ENCODE measurements at regions not wholly inside any gene's neighbourhood (a gene's known extent, or its start where the extent isn't known, plus 50 kb on each side); places are given as distances from the start of the nearest gene placed in this dataset.

DNA sequence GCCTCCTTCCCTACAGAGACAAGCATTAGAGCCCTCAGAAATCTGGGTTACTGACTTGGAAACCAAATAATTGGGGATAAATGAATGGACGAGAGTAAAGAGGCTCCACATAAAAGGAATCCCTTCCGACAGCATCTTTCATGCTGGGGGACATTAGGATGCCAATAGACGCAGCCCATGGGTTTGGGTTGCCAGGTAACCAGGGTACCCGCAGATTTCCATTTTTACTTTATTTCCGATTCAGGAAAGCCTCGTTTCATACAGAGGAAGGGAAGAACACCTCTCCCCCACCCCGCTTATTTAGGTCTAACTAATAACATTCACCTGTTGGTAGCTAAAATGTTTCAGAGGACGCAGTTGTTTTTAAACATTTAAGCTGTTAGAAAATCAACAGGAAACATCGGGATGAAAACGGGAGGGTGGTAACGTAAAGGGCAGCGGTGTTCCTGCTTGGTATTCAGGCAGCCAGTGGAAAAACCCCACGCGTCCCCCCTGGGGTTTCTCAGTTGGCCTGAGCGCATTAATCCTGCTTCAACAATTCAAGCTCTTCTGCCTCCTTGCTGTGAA is 179.5 kb downstream of the YTHDC2 start:
- CTCF ChIA-PET: interaction anchor here (0.9 kb wide), 1 partner anchor 13 kb away, joined by 5 read pairs; no protein-coding TSS in a partner anchor
- POLR2A ChIA-PET: no interaction called here
- Histone ChIP-seq H3K27me3 (ENCODE audit: control insufficient read depth, insufficient read depth, low read length) (peaks cover 10% of the 10 kb centered on the region; the same call in 1 of the 2 replicates), H3K36me3 (ENCODE audit: control insufficient read depth, insufficient read depth, low read length) (no peaks in the 10 kb centered on the region), H3K4me3 (ENCODE audit: low read depth, low read length) (no peak overlapping the region)
- no peak for DNase-seq (ENCODE audit: low read depth)
- TF ChIP-seq, protein P1, sequence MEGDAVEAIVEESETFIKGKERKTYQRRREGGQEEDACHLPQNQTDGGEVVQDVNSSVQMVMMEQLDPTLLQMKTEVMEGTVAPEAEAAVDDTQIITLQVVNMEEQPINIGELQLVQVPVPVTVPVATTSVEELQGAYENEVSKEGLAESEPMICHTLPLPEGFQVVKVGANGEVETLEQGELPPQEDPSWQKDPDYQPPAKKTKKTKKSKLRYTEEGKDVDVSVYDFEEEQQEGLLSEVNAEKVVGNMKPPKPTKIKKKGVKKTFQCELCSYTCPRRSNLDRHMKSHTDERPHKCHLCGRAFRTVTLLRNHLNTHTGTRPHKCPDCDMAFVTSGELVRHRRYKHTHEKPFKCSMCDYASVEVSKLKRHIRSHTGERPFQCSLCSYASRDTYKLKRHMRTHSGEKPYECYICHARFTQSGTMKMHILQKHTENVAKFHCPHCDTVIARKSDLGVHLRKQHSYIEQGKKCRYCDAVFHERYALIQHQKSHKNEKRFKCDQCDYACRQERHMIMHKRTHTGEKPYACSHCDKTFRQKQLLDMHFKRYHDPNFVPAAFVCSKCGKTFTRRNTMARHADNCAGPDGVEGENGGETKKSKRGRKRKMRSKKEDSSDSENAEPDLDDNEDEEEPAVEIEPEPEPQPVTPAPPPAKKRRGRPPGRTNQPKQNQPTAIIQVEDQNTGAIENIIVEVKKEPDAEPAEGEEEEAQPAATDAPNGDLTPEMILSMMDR (IDR thresholded peaks at IDR 0.05; ENCODE audit: insufficient read depth, low read depth, low read length): no peak

DNA sequence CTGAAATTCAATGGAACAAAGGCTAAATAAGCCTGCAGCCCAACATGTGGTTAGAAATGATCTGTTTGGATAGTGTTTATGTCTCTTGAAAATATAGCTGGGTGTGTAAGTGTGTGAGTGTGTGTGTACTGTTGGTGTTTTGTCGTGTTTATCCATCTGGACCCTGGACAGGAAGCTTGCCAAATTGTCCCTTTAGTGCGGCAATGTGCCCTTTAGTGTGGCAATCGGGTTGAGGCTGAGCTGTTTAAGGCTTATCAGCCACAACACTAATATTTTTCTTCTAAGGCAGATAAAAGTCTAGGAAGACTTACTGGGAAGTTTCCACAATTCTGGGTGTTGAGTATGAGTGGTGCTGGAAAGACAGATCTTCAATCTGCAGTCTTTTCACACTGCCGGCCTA is 180.2 kb downstream of the YTHDC2 start:
- TF ChIP-seq, protein P1 (IDR thresholded peaks at IDR 0.05; ENCODE audit: insufficient read depth, low read depth, low read length): no peak
- H3K4me3 ChIP-seq (ENCODE audit: low read depth, low read length): no peak overlapping the region
- POLR2A ChIA-PET: no interaction called here
- peaks cover 10% of the 10 kb centered on the region; the same call in 1 of the 2 replicates for H3K27me3 ChIP-seq (ENCODE audit: control insufficient read depth, insufficient read depth, low read length)
- no peaks in the 10 kb centered on the region for H3K36me3 ChIP-seq (ENCODE audit: control insufficient read depth, insufficient read depth, low read length)
- CTCF ChIA-PET: interaction anchor here (0.9 kb wide), 1 partner anchor 14 kb away, joined by 5 read pairs; no protein-coding TSS in a partner anchor
- no peak for DNase-seq (ENCODE audit: low read depth)

DNA sequence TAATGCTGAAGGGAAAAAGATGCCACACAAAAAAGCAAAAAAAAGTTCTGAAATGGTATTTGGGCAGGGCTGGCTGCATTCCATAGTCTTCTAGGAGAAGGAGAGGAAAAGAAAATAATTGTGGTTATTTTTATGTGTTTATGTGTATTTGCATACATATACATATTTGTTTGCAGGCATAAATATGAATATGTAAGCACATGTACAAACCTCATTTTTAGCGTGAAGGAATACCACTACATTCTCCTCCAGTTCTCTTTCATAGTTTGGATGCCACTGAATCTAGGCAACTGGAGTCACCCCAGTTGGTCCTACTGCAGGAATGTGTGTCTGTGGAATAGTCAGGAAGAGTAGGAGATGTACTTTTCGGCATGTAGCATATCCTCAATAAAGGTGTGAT is 181.1 kb downstream of the YTHDC2 start:
- ChIA-PET POLR2A (no interaction called here), CTCF (no interaction called here)
- H3K36me3 ChIP-seq (ENCODE audit: control insufficient read depth, insufficient read depth, low read length): no peaks in the 10 kb centered on the region
- no peak for DNase-seq (ENCODE audit: low read depth)
- TF ChIP-seq, protein P1 (IDR thresholded peaks at IDR 0.05; ENCODE audit: insufficient read depth, low read depth, low read length): no peak
- peaks cover 10% of the 10 kb centered on the region; the same call in 1 of the 2 replicates for H3K27me3 ChIP-seq (ENCODE audit: control insufficient read depth, insufficient read depth, low read length)
- H3K4me3 ChIP-seq (ENCODE audit: low read depth, low read length): no peak overlapping the region

DNA sequence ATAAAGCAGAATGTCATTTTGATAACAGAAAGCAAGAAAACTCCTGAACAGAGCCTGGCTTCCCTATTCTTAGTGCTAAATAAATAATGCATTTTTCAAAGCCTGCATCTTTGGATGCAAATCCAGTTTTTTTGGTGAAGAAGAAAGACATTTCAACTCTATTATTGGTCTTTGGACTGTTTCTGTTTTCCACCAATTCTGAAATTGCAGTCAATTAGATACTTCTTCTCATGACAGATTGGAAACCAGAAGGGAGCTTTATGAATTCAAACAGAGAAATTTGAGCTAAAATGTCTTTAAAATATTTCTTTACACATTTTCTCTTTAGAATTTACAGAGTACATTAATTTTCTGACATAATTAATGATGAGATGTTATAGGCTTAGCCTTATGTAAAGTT is 189.8 kb downstream of the YTHDC2 start:
- TF ChIP-seq, protein P1 (IDR thresholded peaks at IDR 0.05; ENCODE audit: insufficient read depth, low read depth, low read length): no peak
- no peaks in the 10 kb centered on the region for H3K27me3 ChIP-seq (ENCODE audit: control insufficient read depth, insufficient read depth, low read length)
- CTCF ChIA-PET: no interaction called here
- no peak for DNase-seq (ENCODE audit: low read depth)
- no peak overlapping the region for H3K4me3 ChIP-seq (ENCODE audit: low read depth, low read length)
- POLR2A ChIA-PET: no interaction called here
- no peaks in the 10 kb centered on the region for H3K36me3 ChIP-seq (ENCODE audit: control insufficient read depth, insufficient read depth, low read length)

DNA sequence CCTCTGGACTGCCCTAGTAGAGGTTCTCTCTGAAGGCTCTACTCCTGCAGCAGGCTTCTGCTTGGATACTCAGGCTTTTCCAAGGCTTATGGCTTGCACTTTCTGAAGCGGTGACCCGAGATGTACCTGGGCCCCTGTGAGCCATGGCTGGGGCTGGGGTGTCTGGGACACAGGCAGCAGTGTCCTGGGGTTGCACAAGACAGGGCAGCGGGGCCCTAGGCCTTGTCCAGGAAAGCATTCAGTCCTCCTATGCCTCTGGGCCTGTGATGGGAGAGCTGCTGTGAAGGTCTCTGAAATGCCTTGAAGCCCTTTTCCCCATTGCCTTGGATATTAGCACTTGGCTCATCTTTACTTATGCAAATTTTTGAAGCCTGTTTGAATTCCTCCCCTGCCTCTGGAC is 192.2 kb downstream of the YTHDC2 start:
- Histone ChIP-seq H3K27me3 (ENCODE audit: control insufficient read depth, insufficient read depth, low read length) (no peaks in the 10 kb centered on the region), H3K4me3 (ENCODE audit: low read depth, low read length) (no peak overlapping the region), H3K36me3 (ENCODE audit: control insufficient read depth, insufficient read depth, low read length) (no peaks in the 10 kb centered on the region)
- CTCF ChIA-PET: no interaction called here
- DNase-seq (ENCODE audit: low read depth): no peak
- TF ChIP-seq, protein P1 (IDR thresholded peaks at IDR 0.05; ENCODE audit: insufficient read depth, low read depth, low read length): no peak
- POLR2A ChIA-PET: no interaction called here

Data from BJ (cell line).